ENCODE measurements at regions not wholly inside any gene's neighbourhood (a gene's known extent, or its start where the extent isn't known, plus 50 kb on each side); places are given as distances from the start of the nearest gene placed in this dataset.

DNA sequence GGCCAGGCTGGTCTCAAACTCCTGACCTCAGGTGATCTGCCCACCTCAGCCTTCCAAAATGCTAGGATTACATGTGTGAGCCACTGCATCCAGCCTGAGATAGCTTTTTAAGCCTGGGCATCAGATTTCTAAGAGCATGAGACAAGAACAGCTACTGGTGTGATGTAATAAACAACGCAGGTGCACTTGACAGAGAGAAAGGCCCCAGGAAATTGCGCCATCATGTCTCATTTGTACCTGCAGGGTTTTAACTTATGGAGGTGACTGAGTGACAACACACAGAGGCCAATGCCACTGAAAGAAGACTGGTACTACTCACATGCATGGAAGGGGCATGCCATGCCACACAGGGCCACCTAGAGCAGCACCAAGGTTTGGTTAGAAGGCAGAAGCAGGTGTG is 209.4 kb downstream of the SP3 start:
- Histone ChIP-seq H3K4me3 (ENCODE audit: insufficient read depth, low read depth, low read length) (no peak overlapping the region), H3K27ac (ENCODE audit: insufficient read depth, low read depth, low read length, poor library complexity, severe bottlenecking) (no peak overlapping the region), H3K4me1 (ENCODE audit: control insufficient read depth, insufficient read depth, low read length) (peaks cover 19% of the 10 kb centered on the region), H3K36me3 (ENCODE audit: control insufficient read depth, insufficient read depth, low read length) (no peaks in the 10 kb centered on the region), H3K9me3 (ENCODE audit: control insufficient read depth, low read length) (no peaks in the 10 kb centered on the region), H3K27me3 (ENCODE audit: control insufficient read depth, insufficient read depth, low read length, poor library complexity, severe bottlenecking) (no peaks in the 10 kb centered on the region)
- 96% methylated on average over 2 of the region's 2 CpGs for WGBS, 2 experiments

GRCh38 chr2:173759959-173760358 is 205.2 kb downstream of the SP3 start:
- H3K9me3 ChIP-seq (ENCODE audit: control insufficient read depth, low read length) = no peaks in the 10 kb centered on the region
- no peaks in the 10 kb centered on the region for H3K36me3 ChIP-seq (ENCODE audit: control insufficient read depth, insufficient read depth, low read length)
- no peak overlapping the region for H3K27ac ChIP-seq (ENCODE audit: insufficient read depth, low read depth, low read length, poor library complexity, severe bottlenecking)
- no peak overlapping the region for H3K4me3 ChIP-seq (ENCODE audit: insufficient read depth, low read depth, low read length)
- no peaks in the 10 kb centered on the region for H3K27me3 ChIP-seq (ENCODE audit: control insufficient read depth, insufficient read depth, low read length, poor library complexity, severe bottlenecking)
- WGBS, 2 experiments = 39 to 42% methylated on average over 6 of the region's 6 CpGs
- H3K4me1 ChIP-seq (ENCODE audit: control insufficient read depth, insufficient read depth, low read length) = peaks cover 13% of the 10 kb centered on the region

- H3K4me1 ChIP-seq (ENCODE audit: control insufficient read depth, insufficient read depth, low read length) = peaks cover 13% of the 10 kb centered on the region
- H3K27me3 ChIP-seq (ENCODE audit: control insufficient read depth, insufficient read depth, low read length, poor library complexity, severe bottlenecking) = no peaks in the 10 kb centered on the region
- H3K9me3 ChIP-seq (ENCODE audit: control insufficient read depth, low read length) = no peaks in the 10 kb centered on the region
- H3K27ac ChIP-seq (ENCODE audit: insufficient read depth, low read depth, low read length, poor library complexity, severe bottlenecking) = no peak overlapping the region
- 93 to 95% methylated on average over 3 of the region's 3 CpGs for WGBS, 2 experiments
- H3K4me3 ChIP-seq (ENCODE audit: insufficient read depth, low read depth, low read length) = no peak overlapping the region
- no peaks in the 10 kb centered on the region for H3K36me3 ChIP-seq (ENCODE audit: control insufficient read depth, insufficient read depth, low read length)
Observed at GRCh38 chr2:173760553-173760952, 204.6 kb downstream of the SP3 start.

DNA sequence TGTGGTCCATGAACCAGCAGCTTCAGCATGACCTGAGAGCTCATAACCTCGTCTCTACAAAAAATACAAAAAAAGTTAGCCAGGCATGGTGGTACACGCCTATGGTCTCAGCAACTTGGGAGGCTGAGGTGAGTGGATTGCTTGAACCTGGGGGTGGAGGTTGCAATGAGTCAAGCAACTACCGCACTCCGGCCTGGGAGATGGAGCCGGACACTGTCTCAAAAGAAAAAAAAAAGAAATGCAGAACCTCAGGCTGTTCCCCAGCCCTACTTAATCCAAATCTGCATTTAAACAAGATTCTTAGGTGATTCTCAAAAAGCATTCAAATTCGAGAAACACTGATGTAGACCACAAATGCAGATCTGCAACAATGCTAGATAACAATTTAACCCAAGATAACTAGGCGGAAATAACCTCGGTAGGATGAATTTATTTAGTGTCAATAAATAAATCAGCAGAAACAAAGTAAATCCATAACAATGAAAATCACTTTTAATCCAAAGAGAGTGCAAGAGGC is 203.5 kb downstream of the SP3 start:
- no peaks in the 10 kb centered on the region for H3K36me3 ChIP-seq (ENCODE audit: control insufficient read depth, insufficient read depth, low read length)
- no peak overlapping the region for H3K4me3 ChIP-seq (ENCODE audit: insufficient read depth, low read depth, low read length)
- 58 to 63% methylated on average over 8 of the region's 8 CpGs for WGBS, 2 experiments
- peaks cover 13% of the 10 kb centered on the region for H3K4me1 ChIP-seq (ENCODE audit: control insufficient read depth, insufficient read depth, low read length)
- no peak overlapping the region for H3K27ac ChIP-seq (ENCODE audit: insufficient read depth, low read depth, low read length, poor library complexity, severe bottlenecking)
- H3K9me3 ChIP-seq (ENCODE audit: control insufficient read depth, low read length) = no peaks in the 10 kb centered on the region
- no peaks in the 10 kb centered on the region for H3K27me3 ChIP-seq (ENCODE audit: control insufficient read depth, insufficient read depth, low read length, poor library complexity, severe bottlenecking)

DNA sequence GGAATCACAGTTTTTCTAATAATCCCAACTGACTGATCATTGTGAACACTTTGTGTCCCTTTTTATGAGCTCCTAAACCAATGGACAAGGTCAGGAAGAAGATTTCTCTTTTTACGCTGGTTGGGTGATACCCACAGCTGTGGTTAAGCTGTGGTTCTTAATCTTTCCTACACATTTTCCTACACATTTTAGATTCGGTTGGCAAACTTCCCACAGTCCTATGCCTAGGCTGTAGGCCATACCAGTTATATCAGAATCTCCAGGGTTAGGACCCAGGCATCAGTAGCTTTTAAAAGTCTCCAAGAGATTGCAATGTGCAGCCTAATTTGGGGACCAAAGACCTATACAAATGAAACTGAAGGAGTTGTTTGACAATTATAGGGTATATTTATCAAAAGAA is 203.0 kb downstream of the SP3 start:
- Histone ChIP-seq H3K27ac (ENCODE audit: insufficient read depth, low read depth, low read length, poor library complexity, severe bottlenecking) (no peak overlapping the region), H3K4me3 (ENCODE audit: insufficient read depth, low read depth, low read length) (no peak overlapping the region), H3K36me3 (ENCODE audit: control insufficient read depth, insufficient read depth, low read length) (no peaks in the 10 kb centered on the region), H3K27me3 (ENCODE audit: control insufficient read depth, insufficient read depth, low read length, poor library complexity, severe bottlenecking) (no peaks in the 10 kb centered on the region), H3K9me3 (ENCODE audit: control insufficient read depth, low read length) (no peaks in the 10 kb centered on the region), H3K4me1 (ENCODE audit: control insufficient read depth, insufficient read depth, low read length) (peaks cover 13% of the 10 kb centered on the region)
- 79 to 80% methylated on average over 2 of the region's 2 CpGs for WGBS, 2 experiments

DNA sequence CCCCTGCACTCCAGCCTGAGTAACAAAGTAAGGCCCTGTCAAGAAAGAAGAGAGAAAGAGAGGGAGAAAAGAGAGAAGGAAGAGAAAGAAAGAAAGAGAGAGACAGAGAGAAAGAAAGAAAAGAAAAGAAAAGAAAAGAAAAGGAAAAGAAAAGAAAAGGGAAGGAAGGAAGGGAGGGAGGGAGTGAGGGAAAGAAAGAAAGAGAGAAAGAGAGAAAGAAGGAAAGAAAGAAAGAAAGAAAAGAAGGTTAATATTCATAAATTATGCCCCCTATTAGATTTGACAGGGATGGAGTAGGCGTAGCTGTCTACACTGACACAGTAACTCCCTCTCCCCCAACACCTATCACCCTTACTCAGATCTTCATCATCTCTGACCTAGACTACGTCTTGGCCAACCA is 202.3 kb downstream of the SP3 start:
- H3K9me3 ChIP-seq (ENCODE audit: control insufficient read depth, low read length) = no peaks in the 10 kb centered on the region
- no peaks in the 10 kb centered on the region for H3K27me3 ChIP-seq (ENCODE audit: control insufficient read depth, insufficient read depth, low read length, poor library complexity, severe bottlenecking)
- no peak overlapping the region for H3K27ac ChIP-seq (ENCODE audit: insufficient read depth, low read depth, low read length, poor library complexity, severe bottlenecking)
- 92 to 100% methylated on average over 2 of the region's 2 CpGs for WGBS, 2 experiments
- no peaks in the 10 kb centered on the region for H3K36me3 ChIP-seq (ENCODE audit: control insufficient read depth, insufficient read depth, low read length)
- no peak overlapping the region for H3K4me3 ChIP-seq (ENCODE audit: insufficient read depth, low read depth, low read length)
- peaks cover 13% of the 10 kb centered on the region for H3K4me1 ChIP-seq (ENCODE audit: control insufficient read depth, insufficient read depth, low read length)

DNA sequence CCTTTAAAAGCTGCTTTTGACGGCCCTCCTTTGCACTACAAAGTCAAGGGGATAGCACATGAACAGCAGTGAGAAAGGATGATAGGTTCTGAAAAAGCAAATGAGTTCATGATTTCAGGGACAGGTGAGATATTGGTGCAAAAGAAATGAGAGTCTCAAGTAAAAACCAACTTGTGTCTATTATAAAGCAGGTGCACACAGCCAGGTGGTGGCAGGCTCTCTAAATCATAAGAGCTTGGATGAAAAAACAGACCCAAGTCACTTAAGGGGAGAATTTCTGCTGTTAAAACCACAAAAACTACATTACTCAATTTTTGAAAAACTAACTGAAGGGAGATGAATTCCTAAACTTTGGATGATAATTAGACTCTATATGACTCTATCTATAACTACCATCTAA is 201.5 kb downstream of the SP3 start:
- Histone ChIP-seq H3K27ac (ENCODE audit: insufficient read depth, low read depth, low read length, poor library complexity, severe bottlenecking) (no peak overlapping the region), H3K36me3 (ENCODE audit: control insufficient read depth, insufficient read depth, low read length) (no peaks in the 10 kb centered on the region), H3K4me1 (ENCODE audit: control insufficient read depth, insufficient read depth, low read length) (peaks cover 13% of the 10 kb centered on the region), H3K27me3 (ENCODE audit: control insufficient read depth, insufficient read depth, low read length, poor library complexity, severe bottlenecking) (no peaks in the 10 kb centered on the region), H3K4me3 (ENCODE audit: insufficient read depth, low read depth, low read length) (no peak overlapping the region), H3K9me3 (ENCODE audit: control insufficient read depth, low read length) (no peaks in the 10 kb centered on the region)
- 81 to 100% methylated on average over 1 of the region's 1 CpG for WGBS, 2 experiments

GRCh38 chr2:173764094-173764493 is 201.1 kb downstream of the SP3 start:
- Histone ChIP-seq H3K4me1 (ENCODE audit: control insufficient read depth, insufficient read depth, low read length) (peaks cover 13% of the 10 kb centered on the region), H3K27ac (ENCODE audit: insufficient read depth, low read depth, low read length, poor library complexity, severe bottlenecking) (no peak overlapping the region), H3K27me3 (ENCODE audit: control insufficient read depth, insufficient read depth, low read length, poor library complexity, severe bottlenecking) (no peaks in the 10 kb centered on the region), H3K4me3 (ENCODE audit: insufficient read depth, low read depth, low read length) (no peak overlapping the region), H3K9me3 (ENCODE audit: control insufficient read depth, low read length) (no peaks in the 10 kb centered on the region), H3K36me3 (ENCODE audit: control insufficient read depth, insufficient read depth, low read length) (no peaks in the 10 kb centered on the region)
- 98 to 100% methylated on average over 2 of the region's 6 CpGs for WGBS, 2 experiments

DNA sequence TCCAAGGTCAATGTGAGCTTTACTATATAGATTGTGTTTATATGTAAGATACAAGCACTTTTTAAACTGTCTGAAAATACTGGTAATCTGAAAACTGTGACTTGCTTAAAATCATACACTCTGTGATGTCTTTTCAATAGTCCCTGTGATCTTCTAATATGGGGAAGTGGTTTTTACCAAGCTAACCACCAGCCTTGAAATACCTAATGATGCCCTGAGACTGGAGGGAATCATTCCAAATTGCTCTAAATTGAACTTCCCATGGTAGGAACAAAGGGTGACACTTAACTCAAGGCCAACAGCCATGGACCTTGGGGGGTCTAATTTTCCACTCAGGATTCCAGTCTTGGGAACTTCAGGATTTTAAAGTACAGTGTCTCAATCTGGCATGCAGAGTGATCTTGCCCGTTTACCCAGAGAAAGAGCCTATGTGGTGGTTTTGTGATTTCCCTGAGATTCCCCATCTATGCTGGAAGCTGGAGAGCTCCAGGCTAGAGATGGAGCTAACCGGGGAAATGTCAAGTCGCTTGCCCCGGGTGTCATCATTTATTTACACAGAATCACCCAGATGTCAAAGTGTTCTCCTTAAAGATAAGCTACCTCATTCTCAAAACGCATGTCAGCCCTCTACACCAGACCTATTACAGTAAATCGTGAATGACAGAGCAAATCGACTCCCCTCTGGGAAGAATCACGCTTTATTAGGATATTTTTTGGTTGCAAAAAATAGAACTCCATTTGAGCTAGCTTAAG is 198.5 kb downstream of the SP3 start:
- Histone ChIP-seq H3K27me3 (ENCODE audit: control insufficient read depth, insufficient read depth, low read length, poor library complexity, severe bottlenecking) (no peaks in the 10 kb centered on the region), H3K27ac (ENCODE audit: insufficient read depth, low read depth, low read length, poor library complexity, severe bottlenecking) (no peak overlapping the region)

GRCh38 chr2:173770947-173771678 is 194.1 kb downstream of the SP3 start:
- H3K4me3 ChIP-seq (ENCODE audit: insufficient read depth, low read depth, low read length) = no peak overlapping the region
- WGBS, 2 experiments = 62 to 68% methylated on average over 5 of the region's 5 CpGs

More for the DNA sequence above, 198.5 kb downstream of the SP3 start:
- H3K36me3 ChIP-seq (ENCODE audit: control insufficient read depth, insufficient read depth, low read length) = no peaks in the 10 kb centered on the region
- WGBS, 2 experiments = 93 to 97% methylated on average over 8 of the region's 8 CpGs
- H3K4me1 ChIP-seq (ENCODE audit: control insufficient read depth, insufficient read depth, low read length) = peaks cover 13% of the 10 kb centered on the region
- no peaks in the 10 kb centered on the region for H3K9me3 ChIP-seq (ENCODE audit: control insufficient read depth, low read length)
- H3K4me3 ChIP-seq (ENCODE audit: insufficient read depth, low read depth, low read length) = no peak overlapping the region

More at GRCh38 chr2:173770947-173771678, 194.1 kb downstream of the SP3 start:
- H3K9me3 ChIP-seq (ENCODE audit: control insufficient read depth, low read length) = no peaks in the 10 kb centered on the region
- H3K36me3 ChIP-seq (ENCODE audit: control insufficient read depth, insufficient read depth, low read length) = no peaks in the 10 kb centered on the region
- peak overlapping the region; percentile 74 for H3K27ac ChIP-seq (ENCODE audit: insufficient read depth, low read depth, low read length, poor library complexity, severe bottlenecking)
- H3K4me1 ChIP-seq (ENCODE audit: control insufficient read depth, insufficient read depth, low read length) = peaks cover 13% of the 10 kb centered on the region
- no peaks in the 10 kb centered on the region for H3K27me3 ChIP-seq (ENCODE audit: control insufficient read depth, insufficient read depth, low read length, poor library complexity, severe bottlenecking)
